ENCODE measurements at regions not wholly inside any gene's neighbourhood (a gene's known extent, or its start where the extent isn't known, plus 50 kb on each side); places are given as distances from the start of the nearest gene placed in this dataset.

DNA sequence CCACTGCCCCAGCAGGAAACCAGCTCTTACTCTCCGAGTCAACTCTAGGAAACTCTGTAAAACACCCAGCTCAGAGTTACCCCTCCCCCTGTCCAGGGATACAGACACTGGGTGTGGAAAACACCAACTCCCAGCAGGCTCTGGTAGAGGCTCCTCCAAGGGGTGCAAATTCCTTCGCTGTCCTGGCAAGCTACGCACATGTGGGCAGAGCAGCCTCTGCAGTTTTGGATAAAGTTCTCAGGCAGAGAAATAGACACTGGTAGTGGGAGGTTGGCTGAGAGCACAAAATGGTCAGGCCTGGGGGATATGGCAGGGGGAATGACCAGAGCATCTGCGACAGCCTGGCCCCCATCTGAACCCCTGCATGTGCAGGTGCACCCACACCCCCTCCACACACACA, 146.9 kb upstream of the SDK2 start:
- no peak for TF ChIP-seq CTCF (IDR thresholded peaks at IDR 0.05)
- TF ChIP-seq POLR2A (IDR thresholded peaks at IDR 0.05): no peak

All from prostate gland (tissue), 2 donors.